AG09309 (cell line): ENCODE measurements at regions not wholly inside any gene's neighbourhood (a gene's known extent, or its start where the extent isn't known, plus 50 kb on each side); places are given as distances from the start of the nearest gene placed in this dataset.
"Not testable (repeated sequence)": the region's sequence is repeated elsewhere in the genome, so short reads cannot be mapped to it uniquely, and the experiment has no call there.

Experiments used
- DNase-seq: peaks from one replicate; pipeline ENCODE4 v3.0.0-alpha.2; 2010; ENCODE audit warnings: low read depth
- H3K4me3 ChIP-seq: 2 replicates; pipeline ENCODE4 v1.5.1; 2011; ENCODE audit warnings: mild to moderate bottlenecking, low read depth, low read length, moderate library complexity; ENCODE audit not compliant: control insufficient read depth
- TF ChIP-seq, protein P1 (sequence below): IDR thresholded peaks from 2 replicates; pipeline ENCODE4 v1.5.1; 2011; ENCODE audit warnings: mild to moderate bottlenecking, low read depth, low read length, inconsistent platforms; ENCODE audit not compliant: insufficient read depth, control insufficient read depth; ENCODE audit errors: missing control alignments

GRCh38 chr12:113709456-113709855, 237.8 kb upstream of the LHX5 start:
- DNase-seq: no peak
- H3K4me3 ChIP-seq: no peak overlapping the region
- TF ChIP-seq, protein P1, sequence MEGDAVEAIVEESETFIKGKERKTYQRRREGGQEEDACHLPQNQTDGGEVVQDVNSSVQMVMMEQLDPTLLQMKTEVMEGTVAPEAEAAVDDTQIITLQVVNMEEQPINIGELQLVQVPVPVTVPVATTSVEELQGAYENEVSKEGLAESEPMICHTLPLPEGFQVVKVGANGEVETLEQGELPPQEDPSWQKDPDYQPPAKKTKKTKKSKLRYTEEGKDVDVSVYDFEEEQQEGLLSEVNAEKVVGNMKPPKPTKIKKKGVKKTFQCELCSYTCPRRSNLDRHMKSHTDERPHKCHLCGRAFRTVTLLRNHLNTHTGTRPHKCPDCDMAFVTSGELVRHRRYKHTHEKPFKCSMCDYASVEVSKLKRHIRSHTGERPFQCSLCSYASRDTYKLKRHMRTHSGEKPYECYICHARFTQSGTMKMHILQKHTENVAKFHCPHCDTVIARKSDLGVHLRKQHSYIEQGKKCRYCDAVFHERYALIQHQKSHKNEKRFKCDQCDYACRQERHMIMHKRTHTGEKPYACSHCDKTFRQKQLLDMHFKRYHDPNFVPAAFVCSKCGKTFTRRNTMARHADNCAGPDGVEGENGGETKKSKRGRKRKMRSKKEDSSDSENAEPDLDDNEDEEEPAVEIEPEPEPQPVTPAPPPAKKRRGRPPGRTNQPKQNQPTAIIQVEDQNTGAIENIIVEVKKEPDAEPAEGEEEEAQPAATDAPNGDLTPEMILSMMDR: no peak

DNA sequence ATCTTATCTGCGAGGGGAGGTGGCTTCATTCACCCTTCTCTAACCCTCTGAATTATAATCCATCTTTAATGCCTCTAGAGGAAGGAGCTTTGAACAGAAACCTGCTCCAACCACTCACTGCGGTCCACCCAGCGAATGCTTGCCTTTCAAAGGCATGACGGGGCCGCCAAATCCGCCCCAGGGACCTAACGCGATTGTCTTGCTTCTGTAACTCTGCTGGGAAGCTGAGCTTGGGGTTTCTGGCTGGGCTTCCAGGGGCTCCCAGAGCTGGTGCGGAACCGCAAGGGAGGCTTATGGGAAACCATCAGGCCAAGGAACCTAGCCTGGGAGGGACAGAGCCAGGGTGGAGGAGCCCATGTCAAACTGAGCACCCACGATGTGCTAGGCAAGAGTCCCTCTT, 231.2 kb upstream of the LHX5 start:
- no peak for DNase-seq
- TF ChIP-seq, protein P1: no peak

DNA sequence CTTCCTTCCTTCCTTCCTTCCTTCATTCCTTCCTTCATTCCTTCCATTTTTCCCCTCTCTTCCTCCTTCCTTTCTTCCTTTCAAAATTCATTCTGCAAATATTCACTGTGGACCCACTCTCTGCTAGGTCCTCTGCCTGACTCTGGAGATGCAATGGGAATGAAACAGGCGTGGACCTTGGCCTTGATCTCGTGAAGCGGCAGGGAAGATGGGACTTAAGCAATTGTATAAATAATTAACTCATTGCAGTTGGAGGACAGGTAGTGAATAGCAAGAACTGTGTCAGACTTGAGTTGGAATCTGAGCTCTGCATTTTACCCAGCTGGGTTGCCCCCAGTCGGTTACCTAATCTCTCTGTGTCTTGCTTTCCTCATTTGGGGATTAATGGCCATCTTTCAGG, 230.6 kb upstream of the LHX5 start:
- H3K4me3 ChIP-seq: no peak overlapping the region
- TF ChIP-seq, protein P1: no peak
- no peak for DNase-seq

More for the DNA sequence above, 231.2 kb upstream of the LHX5 start:
- no peak overlapping the region for H3K4me3 ChIP-seq

- no peak overlapping the region for H3K4me3 ChIP-seq
- DNase-seq: peak; percentile 46
- TF ChIP-seq, protein P1: no peak
These were observed 229.3 kb upstream of the LHX5 start for GRCh38 chr12:113700943-113701342.

GRCh38 chr12:113699984-113700383, 228.3 kb upstream of the LHX5 start:
- not testable (repeated sequence) for DNase-seq, H3K4me3 ChIP-seq

DNA sequence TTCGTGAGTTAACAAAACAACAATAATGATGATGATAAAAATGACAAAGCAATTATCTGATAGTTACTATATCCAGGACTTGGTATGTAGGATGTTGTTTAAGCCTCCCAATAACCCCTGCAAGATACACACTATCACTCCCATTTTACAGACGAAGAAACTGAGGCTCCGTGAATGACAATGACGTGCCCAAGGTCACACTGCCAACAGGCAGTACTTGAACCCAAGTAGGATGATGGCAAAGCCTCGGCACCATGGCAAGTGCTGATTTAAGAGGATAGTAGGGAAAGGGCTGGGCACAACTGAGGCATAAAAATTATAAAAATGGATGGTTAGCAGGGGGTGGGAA, 226.8 kb upstream of the LHX5 start:
- no peak for DNase-seq
- TF ChIP-seq, protein P1: no peak

DNA sequence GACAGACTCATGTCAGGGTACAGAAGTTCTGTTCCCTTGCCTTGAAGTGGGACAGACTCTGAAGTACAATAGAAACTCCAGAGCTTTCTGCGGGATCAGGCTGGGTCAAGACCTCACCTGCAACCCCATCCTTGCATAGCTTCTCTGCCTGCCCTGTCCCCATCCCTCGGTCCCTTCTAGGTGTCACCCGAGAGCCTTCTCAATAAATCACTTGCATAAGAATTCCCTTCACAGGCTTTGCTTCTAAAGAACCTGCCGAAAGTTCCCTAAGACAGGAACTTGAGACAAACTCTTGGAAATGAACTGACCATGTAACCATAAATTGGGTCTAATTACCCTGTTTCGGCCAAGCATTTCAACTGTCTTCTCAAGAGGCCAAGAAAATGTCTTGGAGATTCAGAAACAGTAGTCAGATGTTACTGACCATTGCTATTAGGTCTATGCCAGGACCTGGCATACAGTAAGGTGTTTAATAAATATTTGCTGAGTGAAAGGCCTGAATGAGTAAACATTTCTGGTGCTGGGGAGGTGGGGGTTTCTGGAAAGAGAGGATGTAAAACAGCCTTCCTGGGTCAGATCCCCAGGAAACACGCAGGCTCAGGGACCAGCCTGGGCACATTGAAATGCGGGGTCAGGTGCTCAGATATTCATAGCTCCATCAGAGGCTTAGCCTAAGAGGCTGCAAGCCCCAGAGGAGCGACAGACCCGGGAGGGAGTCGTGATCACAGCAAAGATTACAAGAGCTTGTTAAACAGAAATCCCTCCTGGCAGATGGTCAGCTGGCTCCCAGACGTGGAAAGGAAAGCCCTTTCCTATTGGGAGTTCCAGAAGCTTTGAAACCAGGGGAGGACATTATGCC, 226.2 kb upstream of the LHX5 start:
- TF ChIP-seq, protein P1: no peak
- H3K4me3 ChIP-seq: no peak overlapping the region
- DNase-seq: no peak

More for the DNA sequence above, 226.8 kb upstream of the LHX5 start:
- no peak overlapping the region for H3K4me3 ChIP-seq
